ENCODE measurements at regions not wholly inside any gene's neighbourhood (a gene's known extent, or its start where the extent isn't known, plus 50 kb on each side); places are given as distances from the start of the nearest gene placed in this dataset.

DNA sequence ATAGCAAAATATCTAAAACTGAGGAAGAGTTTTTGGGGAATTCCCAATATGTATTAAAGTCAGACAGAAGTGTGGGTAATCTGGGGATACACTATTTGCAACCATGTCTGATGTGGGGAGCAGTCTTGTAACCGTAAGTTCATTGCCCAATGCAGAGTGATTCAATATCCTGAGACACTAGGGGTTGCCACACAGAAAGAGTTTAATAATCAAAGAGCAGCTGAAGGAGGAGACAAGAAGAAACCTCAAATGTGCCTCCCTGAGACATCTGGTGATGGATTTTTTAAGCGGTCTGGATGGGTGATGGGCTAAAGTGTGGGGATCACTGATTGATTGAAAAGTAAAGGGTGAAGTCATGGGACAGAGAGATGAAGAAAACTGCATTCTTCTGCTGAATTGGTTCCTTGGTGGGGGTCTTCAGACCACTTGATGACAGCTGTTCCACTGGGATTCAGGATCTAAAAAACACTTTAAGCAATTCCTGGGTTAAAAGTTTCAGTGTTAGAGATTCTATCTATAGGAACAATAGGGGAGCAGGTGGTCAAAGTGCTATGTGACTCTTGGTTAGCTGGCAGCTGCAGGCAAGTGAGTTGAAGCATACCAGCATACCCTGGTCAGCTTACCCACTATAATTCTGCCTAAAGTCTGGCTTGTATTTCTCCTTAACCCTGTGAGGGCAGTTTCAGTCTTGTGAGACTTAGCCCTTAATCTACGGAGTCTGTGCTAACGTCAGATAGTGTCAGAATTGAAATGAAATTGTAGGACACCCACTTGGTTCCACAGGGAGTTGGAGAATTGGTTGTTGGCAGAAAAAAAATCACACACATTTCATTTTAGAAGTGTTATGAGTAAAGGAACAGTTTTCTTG, 425.9 kb upstream of the TGFBR2 start:
- TF ChIP-seq CTCF (conservative IDR thresholded peaks at IDR 0.05): no peak
- H3K27ac ChIP-seq: no peak overlapping the region

DNA sequence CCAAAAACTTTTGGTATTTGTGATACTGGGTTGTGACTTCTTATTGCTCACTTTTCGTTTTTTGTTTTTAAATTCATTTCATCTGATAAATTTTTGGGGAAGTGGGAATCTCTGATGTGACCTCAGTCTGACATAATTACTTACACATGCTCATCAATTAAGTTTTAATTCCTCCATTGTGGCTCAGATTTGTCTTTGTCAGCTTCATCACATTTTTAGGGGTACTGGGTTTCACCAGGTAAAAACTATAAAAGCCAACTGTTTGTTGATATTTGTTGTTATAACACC, 425.3 kb upstream of the TGFBR2 start:
- no peak overlapping the region for H3K27ac ChIP-seq
- no peak for TF ChIP-seq CTCF (conservative IDR thresholded peaks at IDR 0.05)

- TF ChIP-seq CTCF (conservative IDR thresholded peaks at IDR 0.05): no peak
- H3K27ac ChIP-seq: no peak overlapping the region
These were observed 424.8 kb upstream of the TGFBR2 start for GRCh38 chr3:30181581-30181980.

DNA sequence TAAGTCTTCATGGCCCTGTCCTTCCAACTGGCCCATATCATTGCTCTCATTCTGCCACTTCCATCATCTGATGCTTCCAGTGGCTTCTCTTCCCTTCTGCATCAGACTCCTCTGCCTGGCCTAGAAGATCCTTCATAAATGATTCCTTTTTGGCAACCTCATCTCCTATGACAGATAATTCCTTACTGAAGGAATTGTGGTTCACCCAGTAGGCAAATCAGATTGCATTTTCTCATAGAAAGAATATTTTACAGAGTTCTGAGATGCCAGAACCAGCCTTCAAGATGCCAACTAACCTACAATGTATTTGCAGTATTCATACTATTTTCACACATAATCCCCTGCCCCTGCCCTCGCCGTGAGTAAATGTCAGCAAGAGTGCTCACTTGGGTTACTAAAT, 423.0 kb upstream of the TGFBR2 start:
- no peak for TF ChIP-seq CTCF (conservative IDR thresholded peaks at IDR 0.05)
- H3K27ac ChIP-seq: no peak overlapping the region

- no peak for TF ChIP-seq CTCF (conservative IDR thresholded peaks at IDR 0.05)
- H3K27ac ChIP-seq: peak overlapping the region; percentile 37; the same call in 1 of the 2 replicates
These were observed 422.1 kb upstream of the TGFBR2 start for GRCh38 chr3:30184091-30184810.

- TF ChIP-seq CTCF (conservative IDR thresholded peaks at IDR 0.05): no peak
- no peak overlapping the region for H3K27ac ChIP-seq
These were observed 420.5 kb upstream of the TGFBR2 start for GRCh38 chr3:30185872-30186271.

DNA sequence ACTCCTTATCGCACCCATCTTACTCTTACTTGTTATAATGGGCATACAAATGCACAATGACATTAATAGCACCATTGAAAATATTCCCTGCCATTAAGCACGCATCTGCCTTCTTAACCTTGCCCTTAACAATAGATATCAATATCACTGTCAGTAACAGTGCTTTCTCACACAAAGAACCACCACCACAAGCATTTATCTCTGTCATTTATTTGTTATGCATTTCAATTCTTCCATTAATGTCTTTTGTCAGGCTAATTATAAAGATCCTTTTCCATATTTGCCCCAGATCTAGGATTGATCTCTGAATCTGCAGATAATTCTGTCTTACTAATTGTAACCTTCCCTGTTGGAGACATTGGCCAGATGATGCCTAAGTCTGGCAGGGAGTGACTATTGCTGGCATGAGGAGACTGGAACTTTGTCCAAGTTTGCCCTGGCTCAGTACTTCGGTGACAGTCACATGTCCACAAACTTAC, 419.6 kb upstream of the TGFBR2 start:
- TF ChIP-seq CTCF (conservative IDR thresholded peaks at IDR 0.05): no peak
- H3K27ac ChIP-seq: no peak overlapping the region

All from VCaP (cell line).